ENCODE measurements at regions not wholly inside any gene's neighbourhood (a gene's known extent, or its start where the extent isn't known, plus 50 kb on each side); places are given as distances from the start of the nearest gene placed in this dataset.

DNA sequence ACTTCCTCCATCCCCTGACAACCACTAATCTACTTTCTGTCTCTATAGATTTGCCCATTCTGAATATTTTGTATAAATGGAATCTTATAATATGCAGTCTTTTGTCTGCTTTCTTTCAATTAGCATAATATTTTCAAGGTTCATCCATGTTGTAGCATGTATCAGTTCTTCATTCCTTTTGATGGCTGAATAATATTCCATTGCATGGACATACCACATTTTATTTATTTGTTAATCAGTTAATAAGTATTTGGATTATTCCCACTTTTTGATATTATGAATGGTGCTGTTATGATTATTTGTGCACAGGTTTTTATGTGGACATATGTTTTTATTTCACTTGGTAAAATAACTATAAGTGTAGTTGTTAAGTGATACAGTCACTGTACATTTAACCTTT is 155.1 kb upstream of the WSCD2 start:
- TF ChIP-seq CTCF (IDR thresholded peaks at IDR 0.05; ENCODE audit: low read depth, low read length) = no peak
- no peak for TF ChIP-seq EZH2phosphoT487 (IDR thresholded peaks at IDR 0.05; ENCODE audit: low read depth)
